HG02763 (cell line): ENCODE measurements at regions not wholly inside any gene's neighbourhood (a gene's known extent, or its start where the extent isn't known, plus 50 kb on each side); places are given as distances from the start of the nearest gene placed in this dataset.

Experiments used
- ATAC-seq: cut with Tn5 transposase; IDR thresholded peaks from one replicate; pipeline ENCODE4 v1.9.1; 2021; ENCODE audit warnings: mild to moderate bottlenecking, moderate library complexity; ENCODE audit not compliant: unreplicated experiment

- ATAC-seq: no peak
Observed at GRCh38 chr6:19438566-19439353, 398.4 kb upstream of the ID4 start.

- no peak for ATAC-seq
Observed at GRCh38 chr6:19440531-19440930, 396.6 kb upstream of the ID4 start.

- ATAC-seq: no peak
Observed at GRCh38 chr6:19443411-19443810, 393.8 kb upstream of the ID4 start.

GRCh38 chr6:19444041-19444440 is 393.1 kb upstream of the ID4 start:
- ATAC-seq: no peak

GRCh38 chr6:19444481-19444880 is 392.7 kb upstream of the ID4 start:
- ATAC-seq: no peak

GRCh38 chr6:19446570-19446969 is 390.6 kb upstream of the ID4 start:
- ATAC-seq: no peak

GRCh38 chr6:19450651-19451050 is 386.5 kb upstream of the ID4 start:
- no peak for ATAC-seq

GRCh38 chr6:19452495-19452894 is 384.7 kb upstream of the ID4 start:
- no peak for ATAC-seq

GRCh38 chr6:19454001-19454720 is 383.0 kb upstream of the ID4 start:
- no peak for ATAC-seq

GRCh38 chr6:19454721-19455392 is 382.3 kb upstream of the ID4 start:
- no peak for ATAC-seq

- ATAC-seq: no peak
Observed at GRCh38 chr6:19463250-19463649, 373.9 kb upstream of the ID4 start.

- ATAC-seq: no peak
Observed at GRCh38 chr6:19463925-19464324, 373.2 kb upstream of the ID4 start.

GRCh38 chr6:19465256-19465655 is 371.9 kb upstream of the ID4 start:
- no peak for ATAC-seq

GRCh38 chr6:19465760-19466159 is 371.4 kb upstream of the ID4 start:
- ATAC-seq: no peak

- no peak for ATAC-seq
Observed at GRCh38 chr6:19470333-19470732, 366.8 kb upstream of the ID4 start.

- no peak for ATAC-seq
Observed at GRCh38 chr6:19472153-19472552, 365.0 kb upstream of the ID4 start.

GRCh38 chr6:19472850-19473249 is 364.3 kb upstream of the ID4 start:
- ATAC-seq: no peak

- ATAC-seq: no peak
Observed at GRCh38 chr6:19477563-19477962, 359.6 kb upstream of the ID4 start.

- ATAC-seq: no peak
Observed at GRCh38 chr6:19478273-19478672, 358.9 kb upstream of the ID4 start.

- no peak for ATAC-seq
Observed at GRCh38 chr6:19478992-19479391, 358.2 kb upstream of the ID4 start.

- ATAC-seq: no peak
Observed at GRCh38 chr6:19479551-19479950, 357.6 kb upstream of the ID4 start.
